Mesenchymal stem cell (in vitro differentiated cells and primary cell): ENCODE measurements at regions not wholly inside any gene's neighbourhood (a gene's known extent, or its start where the extent isn't known, plus 50 kb on each side); places are given as distances from the start of the nearest gene placed in this dataset.

Source experiments
- DNase-seq: peaks from one replicate; pipeline ENCODE4 v3.0.0-alpha.2; 2013
- H2AFZ ChIP-seq: one replicate; pipeline ENCODE4 v1.6.1; 2013; ENCODE audit warnings: low read depth, mild to moderate bottlenecking, control low read depth, inconsistent platforms, low read length, moderate library complexity
- H2AK5ac ChIP-seq: 2 replicates; pipeline ENCODE4 v1.6.1; 2013; ENCODE audit warnings: low read length, moderate library complexity, mild to moderate bottlenecking, inconsistent platforms; ENCODE audit not compliant: severe bottlenecking
- H2BK120ac ChIP-seq: one replicate; pipeline ENCODE4 v1.6.1; 2013; ENCODE audit warnings: low read depth, mild to moderate bottlenecking, inconsistent platforms, low read length, moderate library complexity
- H2BK12ac ChIP-seq, 2 experiments: one replicate each; pipeline ENCODE4 v1.6.1; 2013; ENCODE audit warnings: inconsistent platforms in 2 of 2, low read length in 2 of 2, mild to moderate bottlenecking in 2 of 2, moderate library complexity in 2 of 2, control low read depth in 1 of 2
- H2BK15ac ChIP-seq: one replicate; pipeline ENCODE4 v1.6.1; 2013; ENCODE audit warnings: mild to moderate bottlenecking, low read depth, inconsistent platforms; ENCODE audit not compliant: poor library complexity, severe bottlenecking
- H2BK5ac ChIP-seq: 2 replicates; pipeline ENCODE4 v1.6.1; 2013; ENCODE audit warnings: low read depth, mild to moderate bottlenecking, low read length, control low read depth, inconsistent platforms; ENCODE audit not compliant: poor library complexity, severe bottlenecking
- H3K14ac ChIP-seq, 2 experiments: one replicate each; pipeline ENCODE4 v1.6.1; 2013; ENCODE audit warnings: inconsistent platforms in 2 of 2, low read length in 2 of 2, control low read depth in 1 of 2, mild to moderate bottlenecking in 1 of 2, moderate library complexity in 1 of 2
- H3K18ac ChIP-seq, 2 experiments: one replicate each; pipeline ENCODE4 v1.6.1; 2013; ENCODE audit warnings: inconsistent platforms in 2 of 2, low read length in 2 of 2, control low read depth in 1 of 2, low read depth in 1 of 2, mild to moderate bottlenecking in 1 of 2
- H3K23ac ChIP-seq, 2 experiments: one replicate each; pipeline ENCODE4 v1.6.1; 2013; ENCODE audit warnings: inconsistent platforms in 2 of 2, low read length in 2 of 2, mild to moderate bottlenecking in 2 of 2, moderate library complexity in 2 of 2, control low read depth in 1 of 2
- H3K27ac ChIP-seq: 2 replicates; pipeline ENCODE4 v1.5.1; 2013; ENCODE audit warnings: mild to moderate bottlenecking, moderate library complexity, low read length, control low read depth, inconsistent platforms; ENCODE audit not compliant: poor library complexity, severe bottlenecking
- H3K27me3 ChIP-seq, 2 experiments: 2 replicates each; pipeline versions ENCODE4 v1.6.1 to v1.7.0; 2013; ENCODE audit warnings: low read length in 2 of 2, mild to moderate bottlenecking in 2 of 2, moderate library complexity in 2 of 2, control low read depth in 1 of 2, inconsistent platforms in 1 of 2; ENCODE audit not compliant: control insufficient read depth in 1 of 2, insufficient read depth in 1 of 2
- H3K36me3 ChIP-seq, 2 experiments: 2 replicates each; pipeline versions ENCODE4 v1.6.1 to v1.7.0; 2013; ENCODE audit warnings: low read length in 2 of 2, control low read depth in 1 of 2, inconsistent platforms in 1 of 2, low read depth in 1 of 2, mild to moderate bottlenecking in 1 of 2; ENCODE audit not compliant: insufficient read depth in 2 of 2, control insufficient read depth in 1 of 2
- H3K4ac ChIP-seq, 2 experiments: one replicate each; pipeline ENCODE4 v1.6.1; 2013; ENCODE audit warnings: inconsistent platforms in 2 of 2, low read length in 2 of 2, mild to moderate bottlenecking in 2 of 2, moderate library complexity in 2 of 2, control low read depth in 1 of 2, low read depth in 1 of 2
- H3K4me1 ChIP-seq: 2 replicates; pipeline ENCODE4 v1.6.1; 2013; ENCODE audit warnings: low read depth, low read length, control low read depth; ENCODE audit not compliant: control insufficient read depth, insufficient read depth
- H3K4me2 ChIP-seq: 2 replicates; pipeline ENCODE4 v1.6.1; 2013; ENCODE audit warnings: low read length, mild to moderate bottlenecking, inconsistent platforms; ENCODE audit not compliant: poor library complexity, severe bottlenecking
- H3K4me3 ChIP-seq, 2 experiments: 2 replicates each; pipeline versions ENCODE4 v1.5.1 to v1.7.0; 2013; ENCODE audit warnings: low read length in 2 of 2, mild to moderate bottlenecking in 2 of 2, control low read depth in 1 of 2, low read depth in 1 of 2; ENCODE audit not compliant: insufficient read depth in 1 of 2
- H3K79me1 ChIP-seq: replicated peaks from 2 replicates; pipeline ENCODE4 v1.6.1; 2013; ENCODE audit warnings: mild to moderate bottlenecking, control low read depth, low read length, inconsistent platforms; ENCODE audit not compliant: poor library complexity, severe bottlenecking
- H3K9ac ChIP-seq: 2 replicates; pipeline ENCODE4 v1.7.0; 2013; ENCODE audit warnings: mild to moderate bottlenecking, low read length, moderate library complexity
- H3K9me3 ChIP-seq: 2 replicates; pipeline ENCODE4 v1.7.0; 2013; ENCODE audit warnings: mild to moderate bottlenecking, low read length; ENCODE audit not compliant: control insufficient read depth
- H4K8ac ChIP-seq: one replicate; pipeline ENCODE4 v1.6.1; 2013; ENCODE audit warnings: inconsistent platforms, mild to moderate bottlenecking, low read length, moderate library complexity
- H4K91ac ChIP-seq: one replicate; pipeline ENCODE4 v1.6.1; 2013; ENCODE audit warnings: mild to moderate bottlenecking, low read length, inconsistent platforms
- WGBS: methylation state at CpG from one replicate; pipeline ENCODE4 v1.1.7; 2013; ENCODE audit warnings: mixed read lengths; 5-methylcytosine and 5-hydroxymethylcytosine counted together

- no peak overlapping the region for H2BK15ac ChIP-seq
- H3K4me2 ChIP-seq, result no peak overlapping the region
- H3K4me1 ChIP-seq, result peaks cover 2% of the 10 kb centered on the region
- no peaks in the 10 kb centered on the region for H3K9me3 ChIP-seq
- H3K36me3 ChIP-seq, result no peaks in the 10 kb centered on the region
- no peak overlapping the region for H2BK12ac ChIP-seq
- peaks cover 0 to 4% of the 10 kb centered on the region in 2 experiments for H3K27me3 ChIP-seq
- no peak overlapping the region for H3K14ac ChIP-seq
- H3K79me1 ChIP-seq, result no peaks in the 10 kb centered on the region
- no peak overlapping the region for H4K8ac ChIP-seq
- no peak overlapping the region for H3K4me3 ChIP-seq
- no peak overlapping the region for H3K23ac ChIP-seq
- H3K9ac ChIP-seq, result no peak overlapping the region
- H3K4ac ChIP-seq, result no peak overlapping the region
- H2BK120ac ChIP-seq, result no peak overlapping the region
- no peak overlapping the region for H2AK5ac ChIP-seq
- no peak for DNase-seq
- no peak overlapping the region for H3K18ac ChIP-seq
- no peak overlapping the region for H2AFZ ChIP-seq
- H2BK5ac ChIP-seq, result no peak overlapping the region
- no peak overlapping the region for H3K27ac ChIP-seq
- no peak overlapping the region for H4K91ac ChIP-seq
- 88% methylated on average over 8 of the region's 8 CpGs for WGBS
Observed at GRCh38 chr2:15840969-15841368, 99.4 kb upstream of the MYCN start.

- Histone ChIP-seq H3K27ac (no peak overlapping the region), H3K9me3 (no peaks in the 10 kb centered on the region), H3K18ac (no peak overlapping the region), H3K4me1 (peaks cover 2% of the 10 kb centered on the region), H3K4me3 (no peak overlapping the region), H3K79me1 (no peaks in the 10 kb centered on the region), H2BK15ac (no peak overlapping the region), H3K27me3 (peaks cover 0 to 4% of the 10 kb centered on the region in 2 experiments), H2BK5ac (no peak overlapping the region), H2BK120ac (no peak overlapping the region), H3K9ac (no peak overlapping the region), H4K8ac (no peak overlapping the region), H2BK12ac (no peak overlapping the region), H3K14ac (no peak overlapping the region), H2AK5ac (no peak overlapping the region), H3K4me2 (no peak overlapping the region), H3K36me3 (no peaks in the 10 kb centered on the region), H3K4ac (no peak overlapping the region), H4K91ac (no peak overlapping the region), H2AFZ (no peak overlapping the region), H3K23ac (no peak overlapping the region)
- no peak for DNase-seq
- 67% methylated on average over 10 of the region's 12 CpGs for WGBS
Observed at GRCh38 chr2:15841776-15842560, 98.4 kb upstream of the MYCN start.

- Histone ChIP-seq H3K4me3 (no peak overlapping the region), H3K4me1 (peaks cover 2% of the 10 kb centered on the region), H4K91ac (no peak overlapping the region), H3K36me3 (no peaks in the 10 kb centered on the region), H2AK5ac (no peak overlapping the region), H2BK15ac (no peak overlapping the region), H4K8ac (no peak overlapping the region), H3K79me1 (no peaks in the 10 kb centered on the region), H2BK5ac (no peak overlapping the region), H3K27me3 (peaks cover 0 to 4% of the 10 kb centered on the region in 2 experiments), H2AFZ (no peak overlapping the region), H3K9me3 (no peaks in the 10 kb centered on the region), H3K4ac (no peak overlapping the region), H3K4me2 (no peak overlapping the region), H2BK12ac (no peak overlapping the region), H3K18ac (no peak overlapping the region), H3K23ac (no peak overlapping the region), H3K9ac (no peak overlapping the region), H2BK120ac (no peak overlapping the region), H3K14ac (no peak overlapping the region), H3K27ac (no peak overlapping the region)
- no peak for DNase-seq
- 90% methylated on average over 34 of the region's 34 CpGs for WGBS
Observed at GRCh38 chr2:15842758-15843666, 97.3 kb upstream of the MYCN start.

- Histone ChIP-seq H3K18ac (no peak overlapping the region), H3K36me3 (no peaks in the 10 kb centered on the region), H3K27ac (no peak overlapping the region), H3K9me3 (no peaks in the 10 kb centered on the region), H3K4me3 (no peak overlapping the region), H3K23ac (no peak overlapping the region), H3K9ac (no peak overlapping the region), H3K14ac (no peak overlapping the region), H2AFZ (no peak overlapping the region), H3K4me1 (peaks cover 2% of the 10 kb centered on the region), H3K27me3 (peaks cover 0 to 4% of the 10 kb centered on the region in 2 experiments), H4K91ac (no peak overlapping the region), H3K4me2 (no peak overlapping the region), H2BK15ac (no peak overlapping the region), H2BK12ac (no peak overlapping the region), H2BK5ac (no peak overlapping the region), H2AK5ac (no peak overlapping the region), H3K79me1 (no peaks in the 10 kb centered on the region), H4K8ac (no peak overlapping the region), H2BK120ac (no peak overlapping the region), H3K4ac (no peak overlapping the region)
- 79% methylated on average over 11 of the region's 11 CpGs for WGBS
- no peak for DNase-seq
Observed at GRCh38 chr2:15844211-15844801, 96.0 kb upstream of the MYCN start.
